GM13977 (cell line): ENCODE measurements at regions not wholly inside any gene's neighbourhood (a gene's known extent, or its start where the extent isn't known, plus 50 kb on each side); places are given as distances from the start of the nearest gene placed in this dataset.

Source experiments
- DNase-seq: peaks from one replicate; pipeline ENCODE4 v3.0.0; 2012; ENCODE audit warnings: low spot score
- CTCF ChIP-seq: IDR thresholded peaks from 2 replicates; pipeline ENCODE4 v1.5.1; 2012; ENCODE audit warnings: mild to moderate bottlenecking, control low read depth; ENCODE audit not compliant: insufficient read depth; ENCODE audit errors: extremely low read depth, missing control alignments
- in situ Hi-C: fragments of 300-500 bp; cut with MboI; formaldehyde crosslinking; loops from one replicate; pipeline ENCODE4 v1.12.0; 2022; ENCODE audit warnings: low sequenced_read_pairs, low pct_unique_long_range_greater_than_20kb, mixed read lengths, inconsistent platforms; ENCODE audit not compliant: unreplicated experiment

- in situ Hi-C loops = no loop called here
- TF ChIP-seq CTCF = no peak
- DNase-seq = no peak
Observed at GRCh38 chr7:25329815-25330214, 101.5 kb upstream of the NPVF start.

GRCh38 chr7:25333296-25333928 is 105.1 kb upstream of the NPVF start:
- no peak for DNase-seq
- in situ Hi-C loops = no loop called here
- no peak for TF ChIP-seq CTCF

GRCh38 chr7:25347360-25348066 is 119.2 kb upstream of the NPVF start:
- no peak for TF ChIP-seq CTCF
- in situ Hi-C loops = no loop called here
- no peak for DNase-seq

- in situ Hi-C loops = no loop called here
Observed at GRCh38 chr7:25348104-25348503, 119.8 kb upstream of the NPVF start.

GRCh38 chr7:25349283-25350017 is 121.2 kb upstream of the NPVF start:
- TF ChIP-seq CTCF = no peak
- in situ Hi-C loops = no loop called here
- no peak for DNase-seq

More at GRCh38 chr7:25348104-25348503, 119.8 kb upstream of the NPVF start:
- no peak for DNase-seq
- TF ChIP-seq CTCF = no peak

- no peak for TF ChIP-seq CTCF
- no peak for DNase-seq
- in situ Hi-C loops = no loop called here
Observed at GRCh38 chr7:25350041-25350440, 121.8 kb upstream of the NPVF start.
